NCI-H226 (cell line): ENCODE measurements at regions not wholly inside any gene's neighbourhood (a gene's known extent, or its start where the extent isn't known, plus 50 kb on each side); places are given as distances from the start of the nearest gene placed in this dataset.
A peak's percentile ranks its signal among the peaks of the same experiment; 100 is the strongest.
"Not testable (repeated sequence)": the region's sequence is repeated elsewhere in the genome, so short reads cannot be mapped to it uniquely, and the experiment has no call there.

Source experiments
- DNase-seq: peaks from one replicate; pipeline ENCODE4 v3.0.0-alpha.2; 2015

DNA sequence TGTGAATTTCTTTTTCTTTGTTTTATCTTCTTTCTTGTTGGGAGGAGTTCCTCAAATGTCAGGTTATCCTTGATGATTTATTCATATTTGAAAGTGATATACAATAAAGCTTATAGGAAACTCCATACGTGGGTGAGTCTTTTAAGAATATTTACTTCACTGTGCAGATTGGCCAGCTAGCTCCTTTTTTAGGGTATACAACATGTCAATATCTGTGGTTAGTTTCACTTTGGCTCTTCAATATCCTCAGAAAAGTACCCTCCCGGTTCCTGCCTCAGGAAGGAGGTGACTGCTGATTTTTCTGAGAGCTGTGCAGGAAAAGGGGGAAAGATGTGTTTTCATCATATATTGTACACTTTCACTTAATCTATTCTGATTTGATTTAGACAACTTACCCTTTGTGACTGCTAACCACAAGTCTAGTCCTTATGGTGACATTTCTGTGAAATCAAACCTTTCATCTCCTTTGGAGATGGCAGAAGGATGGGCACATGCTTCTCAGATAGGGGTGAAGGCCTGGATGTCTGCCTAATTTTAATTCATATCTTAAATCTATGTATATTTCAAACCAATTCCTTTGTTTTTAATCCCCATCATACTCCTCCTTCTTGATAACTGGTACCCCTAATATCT is 98.2 kb upstream of the NECTIN3 start:
- no peak for DNase-seq

DNA sequence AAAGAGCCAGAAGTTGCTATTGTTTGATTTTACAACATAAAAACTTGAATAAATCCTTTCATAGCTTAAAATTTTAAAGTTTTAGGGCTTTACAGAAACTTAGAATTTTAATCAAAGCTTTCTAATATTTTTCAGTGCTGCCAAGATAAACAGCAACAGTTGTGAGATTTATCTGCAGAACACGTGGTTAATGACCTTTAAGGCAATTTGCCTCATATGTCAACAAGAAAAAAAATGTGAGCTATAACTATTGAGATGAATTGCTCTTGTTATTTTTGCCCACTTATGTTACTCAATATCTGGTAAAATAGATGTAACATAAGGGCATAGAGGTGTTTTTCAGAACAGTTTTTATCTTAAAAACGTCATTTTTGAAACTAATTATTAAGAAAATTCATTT is 96.7 kb upstream of the NECTIN3 start:
- no peak for DNase-seq

DNA sequence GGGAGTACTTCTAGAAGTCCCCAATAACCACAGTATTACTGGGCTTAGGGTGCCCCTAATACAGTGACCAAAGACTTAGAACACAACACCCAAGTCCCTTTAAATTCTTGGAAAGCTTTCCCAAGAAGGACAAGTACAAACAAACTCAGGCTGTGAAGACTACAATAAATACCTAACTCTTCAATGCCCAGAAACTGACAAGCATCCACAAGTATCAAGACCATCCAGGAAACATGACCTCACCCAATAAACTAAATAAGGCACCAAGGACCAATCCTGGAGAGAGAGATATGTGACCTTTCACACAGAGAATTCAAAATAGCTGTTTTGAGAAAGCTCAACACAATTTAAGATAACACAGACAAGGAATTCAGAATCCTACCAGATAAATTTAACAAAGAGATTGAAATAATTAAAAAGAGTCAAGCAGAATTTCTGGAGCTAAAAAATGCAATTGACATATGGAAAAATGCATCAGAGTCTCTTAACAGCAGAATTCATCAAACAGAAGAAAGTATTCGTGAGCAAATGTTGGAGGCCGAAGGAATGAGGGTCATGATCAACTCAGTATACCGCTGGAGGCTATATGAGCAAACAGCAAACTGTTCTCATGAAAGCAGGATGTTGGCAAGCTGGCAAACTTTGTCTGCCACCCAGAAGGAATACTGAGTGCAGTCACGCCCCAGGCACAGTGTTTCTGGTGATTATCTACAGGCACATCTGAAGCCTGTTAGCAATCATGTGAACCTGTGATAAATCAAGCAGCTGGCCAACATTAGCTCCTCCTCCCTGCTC is 87.0 kb upstream of the NECTIN3 start:
- DNase-seq: no peak

DNA sequence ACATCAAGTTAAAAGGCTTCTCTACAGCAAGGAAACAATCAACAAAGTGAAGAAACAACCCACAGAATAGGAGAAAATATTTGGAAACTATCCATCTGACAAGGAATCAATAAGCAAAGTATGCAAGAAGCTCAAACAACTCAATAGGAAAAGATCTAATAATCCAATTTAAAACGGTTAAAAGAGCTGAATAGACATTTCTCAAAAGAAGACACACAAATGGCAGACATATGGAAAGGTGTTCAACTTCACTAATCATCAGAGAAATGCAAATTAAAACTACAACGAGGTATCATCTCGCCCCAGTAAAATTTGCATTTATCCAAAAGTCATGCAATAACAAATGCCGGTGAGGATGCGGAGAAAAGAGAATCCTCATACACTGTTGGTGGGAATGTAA is 82.2 kb upstream of the NECTIN3 start:
- no peak for DNase-seq

GRCh38 chr3:110995461-110996231 is 76.0 kb upstream of the NECTIN3 start:
- peak; percentile 4 for DNase-seq

DNA sequence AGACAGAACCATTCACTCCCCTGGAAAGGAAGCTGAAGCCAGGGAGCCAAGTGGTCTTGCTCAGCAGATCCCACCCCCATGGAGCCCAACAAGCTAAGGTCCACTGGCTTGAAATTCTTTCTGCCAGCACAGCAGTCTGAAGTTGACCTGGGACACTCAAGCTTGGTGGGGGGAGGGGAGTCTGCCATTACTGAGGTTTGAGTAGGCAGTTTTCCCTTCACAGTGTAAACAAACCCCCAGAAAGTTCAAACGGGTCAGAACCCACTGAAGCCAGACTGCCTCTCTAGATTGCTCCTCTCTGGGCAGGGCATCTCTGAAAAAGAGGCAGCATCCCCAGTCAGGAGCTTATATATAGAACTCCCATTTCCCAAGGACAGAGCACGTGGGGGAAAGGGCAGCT is 72.8 kb upstream of the NECTIN3 start:
- not testable (repeated sequence) for DNase-seq

DNA sequence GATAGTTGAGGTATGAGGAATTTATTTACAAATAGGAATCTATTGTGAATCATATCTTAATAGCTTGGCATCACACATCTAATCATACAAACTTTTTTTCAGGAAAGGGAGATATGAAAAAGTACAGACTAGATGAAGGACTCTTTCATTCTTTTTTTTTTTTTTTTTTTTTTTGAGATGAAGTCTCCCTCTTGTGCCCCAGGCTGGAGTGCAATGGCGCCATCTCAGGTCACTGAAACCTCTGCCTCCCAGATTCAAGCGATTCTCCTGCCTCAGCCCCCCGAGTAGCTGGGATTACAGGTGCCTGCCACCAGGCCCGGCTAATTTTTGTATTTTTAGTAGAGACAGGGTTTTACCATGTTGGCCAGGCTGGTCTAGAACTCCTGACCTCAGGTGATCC is 65.1 kb upstream of the NECTIN3 start:
- not testable (repeated sequence) for DNase-seq

DNA sequence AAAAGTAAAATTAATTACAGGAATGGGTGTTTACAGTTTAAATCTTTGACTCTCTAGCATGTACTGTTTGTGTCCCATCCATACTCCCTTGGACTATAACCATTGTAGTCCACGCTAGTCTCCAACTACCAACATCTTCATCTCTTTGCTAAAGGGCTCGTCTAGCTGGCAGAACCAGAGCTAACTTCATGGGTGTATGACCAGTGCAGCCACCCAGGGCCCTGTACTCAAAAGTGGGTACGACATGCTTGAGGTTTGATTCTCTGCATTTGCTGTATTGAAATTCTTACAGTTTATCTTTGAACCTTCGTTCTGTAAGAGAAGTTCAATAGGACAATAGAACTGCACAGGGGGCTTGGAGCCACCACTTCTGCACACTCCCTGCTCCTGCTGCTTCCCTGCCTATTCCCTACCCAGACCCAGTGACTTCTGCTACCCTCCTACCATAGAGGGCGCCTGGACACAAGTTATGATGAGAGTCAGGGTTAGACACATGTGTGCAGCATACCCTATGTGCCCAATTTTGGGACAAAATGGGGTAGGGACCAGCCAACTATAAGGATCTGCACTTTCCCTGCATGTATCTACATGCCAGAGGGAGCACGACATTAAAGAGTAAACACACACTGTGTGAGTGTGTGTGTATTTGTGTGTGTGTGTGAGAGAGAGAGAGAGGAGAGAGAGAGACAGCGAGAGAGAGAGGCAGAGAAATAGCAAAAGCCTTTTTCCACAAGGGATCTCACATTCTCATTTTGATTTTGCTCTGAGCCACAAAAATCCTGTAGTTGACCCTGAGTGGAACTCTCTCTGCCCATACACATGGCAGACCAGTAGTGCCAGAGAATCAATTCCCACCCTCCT is 59.0 kb upstream of the NECTIN3 start:
- no peak for DNase-seq
